HEK293 (cell line): ENCODE measurements at regions not wholly inside any gene's neighbourhood (a gene's known extent, or its start where the extent isn't known, plus 50 kb on each side); places are given as distances from the start of the nearest gene placed in this dataset.

Experiments
- CTCF ChIA-PET: fragments of 350-600 bp; formaldehyde crosslinking; extraction: SDS; loops from one replicate; lab custom pipeline; 2021; ENCODE audit warnings: antibody characterized with exemption; lab: Yijun Ruan, JAX
- POLR2A ChIA-PET: fragments of 300-600 bp; formaldehyde crosslinking; extraction: SDS; loops from one replicate; lab custom pipeline; 2020; ENCODE audit warnings: antibody characterized with exemption, inconsistent platforms; lab: Yijun Ruan, JAX
- H3K27ac ChIP-seq: fragments of 200-500 bp; sonication (Bioruptor generic); 2 replicates; pipeline ENCODE4 v1.5.1; 2014; ENCODE audit warnings: low read depth, low read length, control low read depth, inconsistent platforms; ENCODE audit errors: extremely low read depth
- H3K36me3 ChIP-seq, 2 experiments: fragments of 200-500 bp in 1 of 2; sonication (Bioruptor generic) in 1 of 2; 1 replicate in 1 of 2; 2 replicates in 1 of 2; pipeline ENCODE4 v1.5.1; 2014 to 2017; ENCODE audit warnings: inconsistent platforms in 2 of 2, low read length in 2 of 2; ENCODE audit not compliant: control insufficient read depth in 2 of 2, insufficient read depth in 1 of 2
- H3K4me1 ChIP-seq: fragments of 200-500 bp; sonication (Bioruptor generic); 2 replicates; pipeline ENCODE4 v1.5.1; 2014; ENCODE audit warnings: mild to moderate bottlenecking, low read length, inconsistent platforms; ENCODE audit not compliant: control insufficient read depth, insufficient read depth
- H3K4me3 ChIP-seq: 2 replicates; pipeline ENCODE4 v1.5.1; 2011; ENCODE audit warnings: low read depth, mild to moderate bottlenecking, control low read depth, low read length, moderate library complexity
- H3K9me3 ChIP-seq: fragments of 200-500 bp; sonication (Bioruptor generic); 2 replicates; pipeline ENCODE4 v1.5.1; 2014; ENCODE audit warnings: low read depth, low read length, inconsistent platforms; ENCODE audit not compliant: control insufficient read depth, insufficient read depth
- AEBP2 ChIP-seq: fragments of 450-650 bp; formaldehyde crosslinking; IDR thresholded peaks from 2 replicates; pipeline ENCODE4 v1.5.1; 2016; ENCODE audit warnings: missing biosample characterization, missing genetic modification characterization, borderline replicate concordance
- BCL11A ChIP-seq: fragments of 450-650 bp; formaldehyde crosslinking; IDR thresholded peaks from 2 replicates; pipeline ENCODE4 v1.5.1; 2016; ENCODE audit warnings: low read depth, missing biosample characterization, missing genetic modification characterization
- EGR2 ChIP-seq: fragments of 450-650 bp; formaldehyde crosslinking; IDR thresholded peaks from 2 replicates; pipeline ENCODE4 v1.5.1; 2016; ENCODE audit warnings: low read depth, missing biosample characterization, missing genetic modification characterization
- GLIS1 ChIP-seq: fragments of 450-650 bp; formaldehyde crosslinking; IDR thresholded peaks from 2 replicates; pipeline ENCODE4 v1.5.1; 2016; ENCODE audit warnings: missing biosample characterization, missing genetic modification characterization
- KLF9 ChIP-seq: fragments of 450-650 bp; formaldehyde crosslinking; IDR thresholded peaks from 2 replicates; pipeline ENCODE4 v1.5.1; 2016; ENCODE audit warnings: missing biosample characterization, missing genetic modification characterization, low read depth
- PRDM4 ChIP-seq: fragments of 450-650 bp; formaldehyde crosslinking; IDR thresholded peaks from 2 replicates; pipeline ENCODE4 v1.5.1; 2017; ENCODE audit warnings: missing biosample characterization, missing genetic modification characterization
- REPIN1 ChIP-seq: fragments of 450-650 bp; formaldehyde crosslinking; IDR thresholded peaks from 2 replicates; pipeline ENCODE4 v1.5.1; 2017; ENCODE audit warnings: missing biosample characterization, missing genetic modification characterization, low read depth
- SALL2 ChIP-seq: fragments of 450-650 bp; formaldehyde crosslinking; IDR thresholded peaks from 2 replicates; pipeline ENCODE4 v1.5.0; 2017; ENCODE audit warnings: missing biosample characterization, mild to moderate bottlenecking, missing genetic modification characterization, borderline replicate concordance
- TCF7L2 ChIP-seq: IDR thresholded peaks from 2 replicates; pipeline ENCODE4 v1.6.1; 2011; ENCODE audit warnings: low read depth, mild to moderate bottlenecking, inconsistent platforms, low read length, moderate library complexity, borderline replicate concordance
- TSHZ1 ChIP-seq: fragments of 450-650 bp; formaldehyde crosslinking; IDR thresholded peaks from 2 replicates; pipeline ENCODE4 v1.5.1; 2016; ENCODE audit warnings: missing biosample characterization, missing genetic modification characterization, borderline replicate concordance
- YY2 ChIP-seq: fragments of 450-650 bp; formaldehyde crosslinking; IDR thresholded peaks from 2 replicates; pipeline ENCODE4 v1.5.1; 2016; ENCODE audit warnings: missing biosample characterization, missing genetic modification characterization
- ZBTB1 ChIP-seq: fragments of 450-650 bp; formaldehyde crosslinking; IDR thresholded peaks from 2 replicates; pipeline ENCODE4 v1.5.1; 2016; ENCODE audit warnings: missing biosample characterization, missing genetic modification characterization
- ZFHX2 ChIP-seq: fragments of 450-650 bp; formaldehyde crosslinking; conservative IDR thresholded peaks from 2 replicates; pipeline ENCODE4 v1.5.1; 2016; ENCODE audit warnings: missing biosample characterization, missing genetic modification characterization
- ZFP3 ChIP-seq: fragments of 450-650 bp; formaldehyde crosslinking; IDR thresholded peaks from 2 replicates; pipeline ENCODE4 v1.5.1; 2016; ENCODE audit warnings: low read depth, missing biosample characterization, missing genetic modification characterization
- ZNF121 ChIP-seq: fragments of 450-650 bp; formaldehyde crosslinking; IDR thresholded peaks from 2 replicates; pipeline ENCODE4 v1.5.1; 2016; ENCODE audit warnings: missing biosample characterization, missing genetic modification characterization
- ZNF133 ChIP-seq: fragments of 450-650 bp; formaldehyde crosslinking; IDR thresholded peaks from 2 replicates; pipeline ENCODE4 v1.5.1; 2016; ENCODE audit warnings: missing biosample characterization, missing genetic modification characterization
- ZNF184 ChIP-seq: fragments of 450-650 bp; IDR thresholded peaks from 2 replicates; pipeline ENCODE4 v1.5.1; 2018; ENCODE audit warnings: missing biosample characterization, mild to moderate bottlenecking, missing genetic modification characterization
- ZNF221 ChIP-seq: fragments of 450-650 bp; formaldehyde crosslinking; IDR thresholded peaks from 2 replicates; pipeline ENCODE4 v1.5.1; 2017; ENCODE audit warnings: missing biosample characterization, missing genetic modification characterization, borderline replicate concordance
- ZNF488 ChIP-seq: fragments of 450-650 bp; formaldehyde crosslinking; IDR thresholded peaks from 2 replicates; pipeline ENCODE4 v1.5.1; 2016; ENCODE audit warnings: missing biosample characterization, missing genetic modification characterization
- ZNF560 ChIP-seq: fragments of 450-650 bp; formaldehyde crosslinking; IDR thresholded peaks from 2 replicates; pipeline ENCODE4 v1.5.1; 2017; ENCODE audit warnings: missing biosample characterization, missing genetic modification characterization, borderline replicate concordance
- ZNF585B ChIP-seq: fragments of 450-650 bp; formaldehyde crosslinking; IDR thresholded peaks from 2 replicates; pipeline ENCODE4 v1.5.1; 2016; ENCODE audit warnings: missing biosample characterization, missing genetic modification characterization
- ZNF792 ChIP-seq: fragments of 450-650 bp; formaldehyde crosslinking; IDR thresholded peaks from 2 replicates; pipeline ENCODE4 v1.5.1; 2016; ENCODE audit warnings: missing biosample characterization, missing genetic modification characterization
- ZNF830 ChIP-seq: fragments of 450-650 bp; IDR thresholded peaks from 2 replicates; pipeline ENCODE4 v1.5.0; 2018; ENCODE audit warnings: missing biosample characterization, missing genetic modification characterization, low read depth, mild to moderate bottlenecking, moderate library complexity
- ZSCAN16 ChIP-seq: fragments of 450-650 bp; formaldehyde crosslinking; IDR thresholded peaks from 2 replicates; pipeline ENCODE4 v1.5.1; 2016; ENCODE audit warnings: missing biosample characterization, missing genetic modification characterization
- ZSCAN30 ChIP-seq: fragments of 450-650 bp; IDR thresholded peaks from 2 replicates; pipeline ENCODE4 v1.5.1; 2018; ENCODE audit warnings: missing biosample characterization, mild to moderate bottlenecking, missing genetic modification characterization, moderate library complexity

GRCh38 chr11:101292661-101293240, 163.1 kb upstream of the PGR start:
- Histone ChIP-seq H3K27ac (no peak overlapping the region), H3K4me1 (no peaks in the 10 kb centered on the region), H3K36me3 (no peaks in the 10 kb centered on the region), H3K9me3 (no peaks in the 10 kb centered on the region), H3K4me3 (no peak overlapping the region)
- no peak for TF ChIP-seq ZNF560 (tag by site-specific recombination)
- POLR2A ChIA-PET: no interaction called here
- CTCF ChIA-PET: no interaction called here

GRCh38 chr11:101291279-101291678, 161.7 kb upstream of the PGR start:
- no peak overlapping the region for H3K27ac ChIP-seq
- no peaks in the 10 kb centered on the region for H3K36me3 ChIP-seq
- no peaks in the 10 kb centered on the region for H3K9me3 ChIP-seq
- ChIA-PET CTCF (no interaction called here), POLR2A (no interaction called here)
- TF ChIP-seq KLF9 (tag by site-specific recombination) (no peak), AEBP2 (tag by site-specific recombination) (no peak), ZNF184 (tag by site-specific recombination) (no peak), ZNF121 (tag by site-specific recombination) (no peak), SALL2 (tag by site-specific recombination) (no peak), ZNF830 (no peak), REPIN1 (tag by site-specific recombination) (no peak), ZFP3 (no peak), TCF7L2 (no peak), ZSCAN30 (no peak)
- no peak overlapping the region for H3K4me3 ChIP-seq
- H3K4me1 ChIP-seq: no peaks in the 10 kb centered on the region

- Histone ChIP-seq H3K36me3 (no peaks in the 10 kb centered on the region), H3K4me3 (no peak overlapping the region), H3K4me1 (no peaks in the 10 kb centered on the region), H3K9me3 (no peaks in the 10 kb centered on the region), H3K27ac (no peak overlapping the region)
- CTCF ChIA-PET: interaction anchor here (0.6 to 0.8 kb wide), 3 partner anchors 29 to 310 kb away, joined by 3 to 6 read pairs (median 4); no protein-coding TSS in a partner anchor
- TF ChIP-seq ZNF184 (tag by site-specific recombination): no peak
- TF ChIP-seq PRDM4: no peak
- no peak for TF ChIP-seq ZSCAN16 (tag by site-specific recombination)
- no peak for TF ChIP-seq ZNF133 (tag by site-specific recombination)
- no peak for TF ChIP-seq BCL11A (tag by site-specific recombination)
- TF ChIP-seq ZNF585B: no peak
- no peak for TF ChIP-seq GLIS1 (tag by site-specific recombination)
- TF ChIP-seq ZFHX2 (tag by site-specific recombination): no peak
- no peak for TF ChIP-seq ZNF221 (tag by site-specific recombination)
- no peak for TF ChIP-seq ZNF792 (tag by site-specific recombination)
- no peak for TF ChIP-seq ZNF488 (tag by site-specific recombination)
- TF ChIP-seq ZNF560 (tag by site-specific recombination): no peak
- TF ChIP-seq ZBTB1: no peak
- no peak for TF ChIP-seq YY2
- TF ChIP-seq EGR2 (tag by site-specific recombination): no peak
- no peak for TF ChIP-seq TSHZ1 (tag by site-specific recombination)
- POLR2A ChIA-PET: no interaction called here
Measured at GRCh38 chr11:101288392-101288791, 158.8 kb upstream of the PGR start.
